ENCODE measurements at regions not wholly inside any gene's neighbourhood (a gene's known extent, or its start where the extent isn't known, plus 50 kb on each side); places are given as distances from the start of the nearest gene placed in this dataset.

- no peaks in the 10 kb centered on the region for H3K79me2 ChIP-seq (ENCODE audit: control insufficient read depth, insufficient read depth, low read length)
- H3K9me3 ChIP-seq (replicated peaks; ENCODE audit: control insufficient read depth, insufficient read depth, low read length): no peaks in the 10 kb centered on the region
- no peak overlapping the region for H3K27ac ChIP-seq (ENCODE audit: insufficient read depth, low read depth, low read length)
- no peaks in the 10 kb centered on the region for H3K9me1 ChIP-seq (replicated peaks; ENCODE audit: control insufficient read depth, extremely low read depth, insufficient read depth, low read length)
- CTCF ChIA-PET: interaction anchor here (1.4 kb wide), 2 partner anchors 10 to 23 kb away, joined by 3 read pairs; no protein-coding TSS in a partner anchor
- TF ChIP-seq MYC (IDR thresholded peaks at IDR 0.05; ENCODE audit: low read depth, low read length) (no peak), GATA2 (IDR thresholded peaks at IDR 0.05; ENCODE audit: insufficient read depth, insufficient read length, low read depth, low read length) (no peak), EZH2 (IDR thresholded peaks at IDR 0.05; ENCODE audit: borderline replicate concordance, low read depth, low read length, severe bottlenecking) (no peak)
- H3K4me1 ChIP-seq (ENCODE audit: control insufficient read depth, extremely low read depth, insufficient read depth, low read length): peaks cover 15% of the 10 kb centered on the region
- BruUV-seq (replicated peaks): no TSS peak
- no peak overlapping the region for H3K4me3 ChIP-seq (replicated peaks in 1 of 3; ENCODE audit: insufficient read depth in 1 of 3, low read depth in 1 of 3, low read length in 3 of 3)
- FAIRE-seq (no peak), DNase-seq (ENCODE audit: low read depth, low spot score) (no peak)
- H3K4me2 ChIP-seq (ENCODE audit: insufficient read depth, low read length): no peak overlapping the region
- peak overlapping the region; percentile 28 for H2AFZ ChIP-seq (ENCODE audit: low read depth, low read length)
- no peaks in the 10 kb centered on the region for H3K27me3 ChIP-seq (ENCODE audit: control insufficient read depth in 2 of 2, insufficient read depth in 2 of 2, low read length in 2 of 2)
- POLR2A ChIA-PET: no interaction called here
- dilution Hi-C loops (cut with MboI; ENCODE audit: extremely low pct_ligation_motif_present, low sequenced_read_pairs): no loop called here
- no peaks in the 10 kb centered on the region for H3K36me3 ChIP-seq (ENCODE audit: control insufficient read depth in 2 of 2, extremely low read depth in 1 of 2, insufficient read depth in 2 of 2, low read length in 2 of 2)
- intact Hi-C loops (cut with micrococcal nuclease): loop anchor here (5.0 kb wide), 2 partner anchors 247 to 968 kb away; no protein-coding TSS in a partner anchor
- H3K9ac ChIP-seq (replicated peaks; ENCODE audit: extremely low read depth, insufficient read depth, low read length): no peak overlapping the region
- H4K20me1 ChIP-seq (replicated peaks; ENCODE audit: control insufficient read depth, extremely low read depth, insufficient read depth, low read length): no peaks in the 10 kb centered on the region
Measured at GRCh38 chr3:187989575-187990153, 164.3 kb upstream of the LPP start.

DNA sequence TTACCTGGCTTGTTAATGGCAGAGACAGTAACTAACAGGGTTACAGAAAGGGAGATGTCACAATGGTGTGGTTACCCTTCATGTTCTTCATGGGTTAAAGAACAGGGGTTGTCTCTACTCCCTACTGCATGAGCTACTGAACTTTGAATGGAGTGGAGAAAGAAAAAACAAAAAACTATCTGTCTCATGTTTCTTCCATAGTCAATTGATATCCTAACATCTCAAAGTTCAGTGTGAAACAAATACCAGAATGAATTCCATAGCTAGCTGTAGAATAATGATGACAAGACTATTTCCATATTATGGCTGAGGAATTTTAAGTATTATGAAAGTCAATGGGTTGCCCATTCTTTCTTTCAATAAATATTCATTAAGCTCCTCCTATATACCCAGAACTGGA is 161.3 kb upstream of the LPP start:
- BruUV-seq (replicated peaks): no TSS peak
- no peaks in the 10 kb centered on the region for H3K27me3 ChIP-seq (ENCODE audit: control insufficient read depth in 2 of 2, insufficient read depth in 2 of 2, low read length in 2 of 2)
- H3K9ac ChIP-seq (replicated peaks; ENCODE audit: extremely low read depth, insufficient read depth, low read length): no peak overlapping the region
- no peaks in the 10 kb centered on the region for H3K79me2 ChIP-seq (ENCODE audit: control insufficient read depth, insufficient read depth, low read length)
- dilution Hi-C loops (cut with MboI; ENCODE audit: extremely low pct_ligation_motif_present, low sequenced_read_pairs) (no loop called here), intact Hi-C loops (cut with micrococcal nuclease) (no loop called here)
- H3K36me3 ChIP-seq (ENCODE audit: control insufficient read depth in 2 of 2, extremely low read depth in 1 of 2, insufficient read depth in 2 of 2, low read length in 2 of 2): no peaks in the 10 kb centered on the region
- no peaks in the 10 kb centered on the region for H3K9me1 ChIP-seq (replicated peaks; ENCODE audit: control insufficient read depth, extremely low read depth, insufficient read depth, low read length)
- no peaks in the 10 kb centered on the region for H4K20me1 ChIP-seq (replicated peaks; ENCODE audit: control insufficient read depth, extremely low read depth, insufficient read depth, low read length)
- FAIRE-seq: no peak
- no peak overlapping the region for H3K27ac ChIP-seq (ENCODE audit: insufficient read depth, low read depth, low read length)
- no peak overlapping the region for H3K4me3 ChIP-seq (replicated peaks in 1 of 3; ENCODE audit: insufficient read depth in 1 of 3, low read depth in 1 of 3, low read length in 3 of 3)
- no peak for DNase-seq (ENCODE audit: low read depth, low spot score)
- H2AFZ ChIP-seq (ENCODE audit: low read depth, low read length): no peak overlapping the region
- H3K9me3 ChIP-seq (replicated peaks; ENCODE audit: control insufficient read depth, insufficient read depth, low read length): no peaks in the 10 kb centered on the region
- H3K4me2 ChIP-seq (ENCODE audit: insufficient read depth, low read length): no peak overlapping the region
- CTCF ChIA-PET: no interaction called here
- POLR2A ChIA-PET: no interaction called here
- H3K4me1 ChIP-seq (ENCODE audit: control insufficient read depth, extremely low read depth, insufficient read depth, low read length): no peaks in the 10 kb centered on the region
- no peak for TF ChIP-seq MYC (IDR thresholded peaks at IDR 0.05; ENCODE audit: low read depth, low read length)
